CD4-positive, alpha-beta T cell (primary cell): ENCODE measurements at regions not wholly inside any gene's neighbourhood (a gene's known extent, or its start where the extent isn't known, plus 50 kb on each side); places are given as distances from the start of the nearest gene placed in this dataset.

ENCODE experiments used
- ATAC-seq: fragments of 200-7000 bp; cut with Tn5 transposase; one replicate; pipeline ENCODE4 v1.10.0; 2022; ENCODE audit warnings: mild to moderate bottlenecking; ENCODE audit not compliant: poor library complexity
- CTCF ChIA-PET: fragments of 350-600 bp; sonication (Branson Sonifier 250); formaldehyde crosslinking; loops from one replicate; lab custom pipeline; 2021; ENCODE audit warnings: antibody characterized with exemption, inconsistent platforms; lab: Charles Lee
- POLR2A ChIA-PET: fragments of 350-600 bp; sonication (Branson Sonifier 250); formaldehyde crosslinking; loops from one replicate; lab custom pipeline; 2021; ENCODE audit warnings: antibody characterized with exemption, inconsistent platforms; lab: Charles Lee
- DNase-seq, 14 experiments: peaks; one replicate each; pipeline ENCODE4 v3.0.0-alpha.2; 2013 to 2020; ENCODE audit warnings: mixed read lengths in 2 of 14
- H3K27ac ChIP-seq, 2 donors: one replicate each; pipeline versions ENCODE4 v1.5.1 to v1.7.0; 2013; ENCODE audit warnings: low read length in 2 of 2, low read depth in 1 of 2, mild to moderate bottlenecking in 1 of 2
- H3K27me3 ChIP-seq, 2 experiments: 1 replicate in 1 of 2; 2 replicates in 1 of 2; pipeline versions ENCODE4 v1.6.1 to v1.7.0; 2013; ENCODE audit warnings: low read length in 2 of 2, control low read depth in 1 of 2, mild to moderate bottlenecking in 1 of 2, moderate library complexity in 1 of 2; ENCODE audit not compliant: insufficient read depth in 2 of 2, control insufficient read depth in 1 of 2
- H3K36me3 ChIP-seq: one replicate; pipeline ENCODE4 v1.6.1; 2013; ENCODE audit warnings: low read length, control low read depth; ENCODE audit not compliant: insufficient read depth
- H3K4me1 ChIP-seq: one replicate; pipeline ENCODE4 v1.6.1; 2013; ENCODE audit warnings: low read length, control low read depth; ENCODE audit not compliant: insufficient read depth
- H3K4me3 ChIP-seq: one replicate; pipeline ENCODE4 v1.5.1; 2013; ENCODE audit warnings: mild to moderate bottlenecking, low read length, moderate library complexity
- H3K9me3 ChIP-seq, 2 experiments: 1 replicate in 1 of 2; 2 replicates in 1 of 2; pipeline versions ENCODE4 v1.6.1 to v1.7.0; 2013; ENCODE audit warnings: low read length in 2 of 2, mild to moderate bottlenecking in 2 of 2, control low read depth in 1 of 2, moderate library complexity in 1 of 2; ENCODE audit not compliant: control insufficient read depth in 1 of 2, insufficient read depth in 1 of 2
- H3K27ac Mint-ChIP-seq: one replicate; pipeline ENCODE4 v1.8.0; 2020; ENCODE audit warnings: mixed read lengths
- H3K27me3 Mint-ChIP-seq: one replicate; pipeline ENCODE4 v1.8.0; 2021; ENCODE audit warnings: mixed read lengths
- H3K36me3 Mint-ChIP-seq: one replicate; pipeline ENCODE4 v1.8.0; 2021; ENCODE audit warnings: low read depth, mixed read lengths
- H3K4me1 Mint-ChIP-seq: one replicate; pipeline ENCODE4 v1.8.0; 2021; ENCODE audit warnings: low read depth, mixed read lengths
- H3K4me3 Mint-ChIP-seq: one replicate; pipeline ENCODE4 v1.8.0; 2020; ENCODE audit warnings: mild to moderate bottlenecking, mixed read lengths
- H3K9me3 Mint-ChIP-seq: one replicate; pipeline ENCODE4 v1.8.0; 2020; ENCODE audit warnings: mixed read lengths
- intact Hi-C, 2 experiments: fragments of 100-400 bp; cut with DNase I in 1 of 2; cut with micrococcal nuclease in 1 of 2; formaldehyde crosslinking; loops; one replicate each; pipeline versions ENCODE4 v1.15.1 to v1.9.0; 2023 to 2025; cut with DNase I, micrococcal nuclease
- TF ChIP-seq, protein P1 (sequence below): fragments of 200-600 bp; IDR thresholded peaks from one replicate; pipeline ENCODE4 v1.8.0; 2022; ENCODE audit warnings: antibody characterized with exemption, mild to moderate bottlenecking

DNA sequence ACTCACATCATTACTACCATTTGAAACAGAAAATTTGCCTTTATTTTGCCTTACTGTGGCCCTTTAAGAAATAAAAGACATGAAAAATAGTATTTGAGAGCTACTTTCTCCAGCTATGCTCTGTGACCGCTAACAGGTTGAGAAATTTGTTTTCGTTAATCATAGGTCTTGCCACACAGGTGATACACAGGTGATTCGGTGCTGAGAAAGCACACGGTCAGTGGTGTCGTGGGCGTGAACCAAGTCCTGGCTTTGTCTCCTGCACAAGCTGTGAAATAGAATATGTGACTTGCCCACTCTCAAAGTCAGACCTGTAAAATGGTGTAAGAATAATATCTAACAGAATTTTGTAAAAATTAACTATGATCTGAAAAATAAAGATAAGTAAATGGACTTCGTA lies 155.3 kb upstream of the SLC39A10 start:
- Histone ChIP-seq H3K4me1 (no peaks in the 10 kb centered on the region), H3K27me3 (no peaks in the 10 kb centered on the region), H3K27ac (no peak overlapping the region), H3K36me3 (no peaks in the 10 kb centered on the region), H3K9me3 (no peaks in the 10 kb centered on the region), H3K4me3 (no peak overlapping the region)
- H3K27ac Mint-ChIP-seq = no peak overlapping the region
- DNase-seq = no peak
- H3K36me3 Mint-ChIP-seq = no peaks in the 10 kb centered on the region
- TF ChIP-seq, protein P1, sequence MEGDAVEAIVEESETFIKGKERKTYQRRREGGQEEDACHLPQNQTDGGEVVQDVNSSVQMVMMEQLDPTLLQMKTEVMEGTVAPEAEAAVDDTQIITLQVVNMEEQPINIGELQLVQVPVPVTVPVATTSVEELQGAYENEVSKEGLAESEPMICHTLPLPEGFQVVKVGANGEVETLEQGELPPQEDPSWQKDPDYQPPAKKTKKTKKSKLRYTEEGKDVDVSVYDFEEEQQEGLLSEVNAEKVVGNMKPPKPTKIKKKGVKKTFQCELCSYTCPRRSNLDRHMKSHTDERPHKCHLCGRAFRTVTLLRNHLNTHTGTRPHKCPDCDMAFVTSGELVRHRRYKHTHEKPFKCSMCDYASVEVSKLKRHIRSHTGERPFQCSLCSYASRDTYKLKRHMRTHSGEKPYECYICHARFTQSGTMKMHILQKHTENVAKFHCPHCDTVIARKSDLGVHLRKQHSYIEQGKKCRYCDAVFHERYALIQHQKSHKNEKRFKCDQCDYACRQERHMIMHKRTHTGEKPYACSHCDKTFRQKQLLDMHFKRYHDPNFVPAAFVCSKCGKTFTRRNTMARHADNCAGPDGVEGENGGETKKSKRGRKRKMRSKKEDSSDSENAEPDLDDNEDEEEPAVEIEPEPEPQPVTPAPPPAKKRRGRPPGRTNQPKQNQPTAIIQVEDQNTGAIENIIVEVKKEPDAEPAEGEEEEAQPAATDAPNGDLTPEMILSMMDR = no peak
- ChIA-PET POLR2A (interaction anchor here (1.0 to 5.5 kb wide), 3 partner anchors 31 to 155 kb away, joined by 3 to 32 read pairs (median 8); partner anchors contain the start of gene SLC39A10), CTCF (interaction anchor here (1.5 kb wide), 1 partner anchor 159 kb away, joined by 7 read pairs; no protein-coding TSS in a partner anchor)
- H3K4me1 Mint-ChIP-seq = peaks cover 31% of the 10 kb centered on the region
- H3K27me3 Mint-ChIP-seq = no peaks in the 10 kb centered on the region
- no peak for ATAC-seq
- no peak overlapping the region for H3K4me3 Mint-ChIP-seq
- no peaks in the 10 kb centered on the region for H3K9me3 Mint-ChIP-seq
- intact Hi-C loops = no loop called here

DNA sequence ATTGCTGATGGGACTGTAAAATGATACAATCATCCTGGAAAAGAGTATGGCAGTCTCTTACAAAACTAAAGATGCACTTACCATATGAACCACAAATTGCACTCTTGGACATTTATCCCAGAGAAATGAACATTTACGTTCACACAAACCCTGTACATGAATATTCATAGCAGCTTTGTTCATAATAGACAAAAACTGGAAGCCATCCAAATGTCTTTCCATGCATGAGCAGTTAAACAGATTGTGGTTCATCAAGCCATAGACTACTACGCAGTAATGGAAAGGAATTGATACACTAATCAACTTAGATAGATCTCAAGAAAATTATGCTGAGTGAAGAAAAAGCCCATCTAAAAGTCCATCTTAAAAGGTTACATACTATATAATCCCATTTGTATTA lies 156.1 kb upstream of the SLC39A10 start:
- POLR2A ChIA-PET = interaction anchor here (5.5 kb wide), 1 partner anchor 32 kb away, joined by 32 read pairs; no protein-coding TSS in a partner anchor
- H3K27ac Mint-ChIP-seq = no peak overlapping the region
- intact Hi-C loops = no loop called here

DNA sequence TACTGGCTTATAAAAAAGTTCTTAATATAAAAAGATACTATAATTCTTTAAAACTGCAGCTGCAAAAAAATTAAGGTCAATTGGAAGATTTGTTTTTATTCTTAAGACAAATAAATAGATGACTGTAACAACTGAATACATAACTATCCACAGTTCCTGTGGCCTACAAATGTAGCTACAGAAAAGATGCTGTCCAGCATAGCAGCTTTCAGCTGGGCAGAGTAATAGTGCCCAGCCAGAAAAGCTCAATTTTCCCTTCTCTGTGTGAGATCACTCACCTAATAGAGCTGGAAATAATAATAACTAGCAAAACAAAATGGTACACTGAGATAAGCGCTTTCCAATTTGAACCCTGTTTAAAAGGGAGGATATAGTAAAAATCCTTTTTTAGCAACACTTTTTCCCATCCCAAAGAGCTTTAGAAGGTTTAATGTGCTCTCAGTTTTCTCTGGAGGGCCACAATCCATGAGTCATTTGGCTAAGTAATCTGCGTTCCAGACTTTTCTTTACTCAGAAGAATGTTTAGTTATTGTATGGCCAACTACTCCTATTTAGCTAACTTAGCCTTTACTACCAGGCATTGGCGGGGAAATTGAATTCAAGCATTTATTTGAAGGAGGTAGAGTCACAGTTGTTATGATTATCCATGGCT lies 158.1 kb upstream of the SLC39A10 start:
- peaks cover 6% of the 10 kb centered on the region for H3K4me1 ChIP-seq
- H3K27ac ChIP-seq = no peak overlapping the region
- TF ChIP-seq, protein P1 = no peak
- H3K4me3 ChIP-seq = no peak overlapping the region
- DNase-seq (no peak), ATAC-seq (no peak)
- ChIA-PET CTCF (interaction anchor here (0.7 to 3.6 kb wide), 7 partner anchors 15 to 161 kb away, joined by 3 to 35 read pairs (median 3); partner anchors contain the start of gene SLC39A10), POLR2A (interaction anchor here (0.7 to 5.5 kb wide), 14 partner anchors 8 to 164 kb away, joined by 3 to 52 read pairs (median 6); partner anchors contain the start of gene SLC39A10)
- peaks cover 41% of the 10 kb centered on the region for H3K4me1 Mint-ChIP-seq
- no peaks in the 10 kb centered on the region for H3K9me3 Mint-ChIP-seq
- H3K4me3 Mint-ChIP-seq = no peak overlapping the region
- no peaks in the 10 kb centered on the region for H3K36me3 Mint-ChIP-seq
- no peaks in the 10 kb centered on the region for H3K36me3 ChIP-seq
- H3K27ac Mint-ChIP-seq = no peak overlapping the region
- H3K9me3 ChIP-seq = no peaks in the 10 kb centered on the region
- intact Hi-C loops = loop anchor here (1.0 to 10.0 kb wide), 6 partner anchors 33 to 836 kb away; partner anchors contain the start of gene DNAH7 (in 1 of the 2)
- H3K27me3 ChIP-seq = no peaks in the 10 kb centered on the region
- no peaks in the 10 kb centered on the region for H3K27me3 Mint-ChIP-seq

More for the DNA sequence above, 156.1 kb upstream of the SLC39A10 start:
- CTCF ChIA-PET = no interaction called here
- H3K4me3 Mint-ChIP-seq = no peak overlapping the region
- H3K27ac ChIP-seq = no peak overlapping the region
- no peak overlapping the region for H3K4me3 ChIP-seq
- no peaks in the 10 kb centered on the region for H3K27me3 Mint-ChIP-seq
- no peaks in the 10 kb centered on the region for H3K36me3 Mint-ChIP-seq
- TF ChIP-seq, protein P1 = no peak
- no peaks in the 10 kb centered on the region for H3K36me3 ChIP-seq
- ATAC-seq (no peak), DNase-seq (no peak)
- H3K9me3 Mint-ChIP-seq = no peaks in the 10 kb centered on the region
- H3K9me3 ChIP-seq = no peaks in the 10 kb centered on the region
- H3K4me1 Mint-ChIP-seq = peaks cover 34% of the 10 kb centered on the region
- H3K4me1 ChIP-seq = no peaks in the 10 kb centered on the region
- H3K27me3 ChIP-seq = no peaks in the 10 kb centered on the region
